Tibial nerve (tissue), 4 donors: ENCODE measurements at regions not wholly inside any gene's neighbourhood (a gene's known extent, or its start where the extent isn't known, plus 50 kb on each side); places are given as distances from the start of the nearest gene placed in this dataset.

ENCODE experiments used
- DNase-seq, 2 donors: peaks; one replicate each; pipeline ENCODE4 v3.0.0-alpha.2; 2019; ENCODE audit warnings: low spot score in 2 of 2
- H3K27ac ChIP-seq, 4 donors: fragments of 200-600 bp; sonication (generic) in 3 of 4; one replicate each; pipeline ENCODE4 v1.5.1; 2017 to 2019; ENCODE audit warnings: mild to moderate bottlenecking in 1 of 4
- H3K27me3 ChIP-seq, 2 donors: fragments of 200-600 bp; sonication (generic) in 1 of 2; one replicate each; pipeline versions ENCODE4 v1.5.1 to v1.6.0; 2017 to 2019
- H3K36me3 ChIP-seq, 3 donors: fragments of 200-600 bp; sonication (generic); one replicate each; pipeline ENCODE4 v1.5.1; 2018 to 2019
- H3K4me1 ChIP-seq, 4 donors: fragments of 200-600 bp; sonication (generic) in 3 of 4; one replicate each; pipeline ENCODE4 v1.5.1; 2017 to 2019
- H3K4me3 ChIP-seq, 4 donors: fragments of 200-600 bp; sonication (generic) in 3 of 4; one replicate each; pipeline ENCODE4 v1.5.1; 2017 to 2019; ENCODE audit warnings: mild to moderate bottlenecking in 1 of 4, moderate library complexity in 1 of 4
- H3K9me3 ChIP-seq, 4 donors: fragments of 200-600 bp; sonication (generic) in 3 of 4; one replicate each; pipeline ENCODE4 v1.5.1; 2017 to 2019
- CTCF ChIP-seq, 5 experiments: fragments of 200-600 bp in 3 of 5; fragments of 450-650 bp in 2 of 5; sonication (generic) in 3 of 5; IDR thresholded peaks; one replicate each; pipeline ENCODE4 v1.5.1; 2016 to 2019; ENCODE audit warnings: antibody characterized with exemption in 5 of 5, mild to moderate bottlenecking in 3 of 5, moderate library complexity in 2 of 5
- EP300 ChIP-seq, 2 donors: sonication (generic); formaldehyde crosslinking; IDR thresholded peaks; one replicate each; pipeline ENCODE4 v1.6.1; 2017; ENCODE audit warnings: antibody characterized with exemption in 2 of 2, mild to moderate bottlenecking in 1 of 2
- POLR2A ChIP-seq, 2 donors: fragments of 450-650 bp; IDR thresholded peaks; one replicate each; pipeline ENCODE4 v1.6.1; 2017; ENCODE audit warnings: antibody characterized with exemption in 2 of 2, mild to moderate bottlenecking in 2 of 2, moderate library complexity in 2 of 2
- WGBS, 2 donors: methylation state at CpG; one replicate each; pipeline ENCODE4 v1.1.5; 2018; 5-methylcytosine and 5-hydroxymethylcytosine counted together

- Histone ChIP-seq H3K36me3 (no peaks in the 10 kb centered on the region), H3K9me3 (no peaks in the 10 kb centered on the region), H3K27me3 (peaks cover 0 to 22% of the 10 kb centered on the region in 2 donors), H3K4me1 (no peaks in the 10 kb centered on the region), H3K27ac (no peak overlapping the region), H3K4me3 (no peak overlapping the region)
- TF ChIP-seq POLR2A (IDR thresholded peaks at IDR 0.05) (no peak), EP300 (IDR thresholded peaks at IDR 0.05) (no peak), CTCF (IDR thresholded peaks at IDR 0.05) (no peak)
- no peak for DNase-seq
- WGBS, 2 donors, result 67 to 73% methylated on average over 3 of the region's 3 CpGs
Observed at GRCh38 chr17:45715787-45716186, 68.3 kb upstream of the CRHR1 start.

DNA sequence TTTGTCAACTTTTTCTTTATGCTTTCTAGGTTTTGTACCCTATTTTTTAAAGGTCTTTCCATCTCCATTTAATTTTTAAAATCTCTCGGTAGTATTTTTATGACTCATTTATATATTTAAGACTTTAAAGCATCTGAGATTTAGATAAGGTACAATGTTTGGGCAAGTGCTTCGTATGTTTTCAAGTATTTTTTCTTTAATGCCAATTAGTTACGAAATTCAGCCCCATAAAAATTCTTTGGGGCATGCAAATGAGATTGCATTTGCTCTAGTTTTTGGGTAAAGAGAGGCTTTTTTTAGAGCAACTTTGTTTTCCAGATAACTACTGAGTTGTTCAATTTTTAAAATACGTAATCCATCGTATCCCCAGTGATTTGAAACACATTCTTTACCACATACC is 65.3 kb upstream of the CRHR1 start:
- H3K27me3 ChIP-seq, result peaks cover 0 to 32% of the 10 kb centered on the region in 2 donors
- WGBS, 2 donors, result 73 to 78% methylated on average over 5 of the region's 5 CpGs
- no peak overlapping the region for H3K4me3 ChIP-seq
- TF ChIP-seq POLR2A (IDR thresholded peaks at IDR 0.05) (no peak), EP300 (IDR thresholded peaks at IDR 0.05) (no peak), CTCF (IDR thresholded peaks at IDR 0.05) (no peak)
- DNase-seq, result no peak
- H3K9me3 ChIP-seq, result peaks cover 0 to under 1% (median 0%) of the 10 kb centered on the region in 4 donors
- no peaks in the 10 kb centered on the region for H3K36me3 ChIP-seq
- no peak overlapping the region for H3K27ac ChIP-seq
- H3K4me1 ChIP-seq, result no peaks in the 10 kb centered on the region

GRCh38 chr17:45719335-45720071 is 64.6 kb upstream of the CRHR1 start:
- Histone ChIP-seq H3K27me3 (peaks cover 0 to 32% of the 10 kb centered on the region in 2 donors), H3K4me1 (no peaks in the 10 kb centered on the region), H3K4me3 (no peak overlapping the region), H3K36me3 (no peaks in the 10 kb centered on the region), H3K27ac (no peak overlapping the region), H3K9me3 (peaks cover 0 to 7% (median 0%) of the 10 kb centered on the region in 4 donors)
- TF ChIP-seq POLR2A (IDR thresholded peaks at IDR 0.05) (no peak), CTCF (IDR thresholded peaks at IDR 0.05) (peak in 1 of 5 experiments; percentile 20)
- DNase-seq, result no peak
- 64 to 71% methylated on average over 3 of the region's 3 CpGs for WGBS, 2 donors

GRCh38 chr17:45720386-45720785 is 63.7 kb upstream of the CRHR1 start:
- H3K36me3 ChIP-seq, result no peaks in the 10 kb centered on the region
- H3K4me3 ChIP-seq, result no peak overlapping the region
- WGBS, 2 donors, result 74 to 75% methylated on average over 11 of the region's 11 CpGs
- no peak overlapping the region for H3K27ac ChIP-seq
- TF ChIP-seq EP300 (IDR thresholded peaks at IDR 0.05) (no peak), POLR2A (IDR thresholded peaks at IDR 0.05) (no peak), CTCF (IDR thresholded peaks at IDR 0.05) (no peak)
- peaks cover 0 to 13% (median 0%) of the 10 kb centered on the region in 4 donors for H3K9me3 ChIP-seq
- no peak for DNase-seq
- H3K4me1 ChIP-seq, result no peaks in the 10 kb centered on the region
- H3K27me3 ChIP-seq, result peaks cover 0 to 29% of the 10 kb centered on the region in 2 donors

DNA sequence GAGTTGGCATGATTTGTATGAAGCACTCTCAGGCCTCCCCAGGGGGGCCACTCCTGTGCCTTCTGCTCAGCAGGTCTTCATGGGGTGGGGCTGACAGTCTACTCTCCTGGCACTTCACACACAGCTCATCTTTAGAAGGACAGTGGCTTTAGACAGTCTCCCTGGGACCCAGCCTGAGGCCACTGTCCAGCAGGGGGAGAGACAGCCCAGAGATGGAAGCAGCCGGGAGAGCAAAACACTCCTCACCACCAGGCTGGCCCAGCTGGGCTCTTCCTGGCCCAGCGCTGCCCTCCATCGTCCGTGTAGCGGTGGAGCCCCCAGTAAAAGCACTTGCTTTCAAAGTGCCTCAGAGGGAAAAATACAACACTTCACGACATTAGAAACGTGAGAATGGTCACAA is 62.0 kb upstream of the CRHR1 start:
- Histone ChIP-seq H3K36me3 (no peaks in the 10 kb centered on the region), H3K27ac (no peak overlapping the region), H3K9me3 (peaks cover 0 to 13% (median 0%) of the 10 kb centered on the region in 4 donors), H3K4me1 (no peaks in the 10 kb centered on the region), H3K4me3 (no peak overlapping the region), H3K27me3 (peaks cover 0 to 17% of the 10 kb centered on the region in 2 donors)
- WGBS, 2 donors, result 10 to 17% methylated on average over 7 of the region's 7 CpGs
- no peak for DNase-seq
- TF ChIP-seq EP300 (IDR thresholded peaks at IDR 0.05) (no peak), POLR2A (IDR thresholded peaks at IDR 0.05) (no peak), CTCF (IDR thresholded peaks at IDR 0.05) (no peak)
